ENCODE measurements at regions not wholly inside any gene's neighbourhood (a gene's known extent, or its start where the extent isn't known, plus 50 kb on each side); places are given as distances from the start of the nearest gene placed in this dataset.

DNA sequence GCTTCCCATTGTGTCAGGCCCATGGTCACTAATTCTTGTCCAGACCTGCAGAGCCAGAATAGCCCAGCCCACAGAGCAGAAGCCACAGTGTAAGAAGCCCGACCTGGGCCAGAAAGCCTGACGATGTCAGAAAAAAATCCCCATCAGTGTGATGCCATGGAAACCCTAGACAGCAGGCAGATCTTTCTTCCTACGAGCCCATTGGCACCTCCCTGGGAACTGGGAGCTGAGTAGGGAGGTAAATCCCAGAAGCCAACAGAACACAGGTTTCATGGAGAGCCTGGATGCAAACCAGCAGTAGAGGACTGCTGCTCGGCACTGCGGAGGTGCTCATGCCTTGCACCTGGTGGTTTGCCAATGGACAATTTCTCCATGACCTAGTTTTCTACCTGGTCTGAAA, 82.2 kb upstream of the SLC22A16 start:
- H3K9me3 Mint-ChIP-seq: peaks cover 0 to 20% (median 10%) of the 10 kb centered on the region in 7 donors
- no peak overlapping the region for H3K4me3 Mint-ChIP-seq
- ATAC-seq (ENCODE audit: low read depth in 2 of 2) (no peak), DNase-seq (no peak)
- H3K27ac Mint-ChIP-seq: peak overlapping the region in 1 of 6 donors; percentile 24
- H3K4me1 Mint-ChIP-seq: peaks cover 18 to 29% (median 22%) of the 10 kb centered on the region in 3 donors
- H3K36me3 Mint-ChIP-seq: no peaks in the 10 kb centered on the region
- H3K27me3 Mint-ChIP-seq: peaks cover 0 to 5% (median 0%) of the 10 kb centered on the region in 3 donors

DNA sequence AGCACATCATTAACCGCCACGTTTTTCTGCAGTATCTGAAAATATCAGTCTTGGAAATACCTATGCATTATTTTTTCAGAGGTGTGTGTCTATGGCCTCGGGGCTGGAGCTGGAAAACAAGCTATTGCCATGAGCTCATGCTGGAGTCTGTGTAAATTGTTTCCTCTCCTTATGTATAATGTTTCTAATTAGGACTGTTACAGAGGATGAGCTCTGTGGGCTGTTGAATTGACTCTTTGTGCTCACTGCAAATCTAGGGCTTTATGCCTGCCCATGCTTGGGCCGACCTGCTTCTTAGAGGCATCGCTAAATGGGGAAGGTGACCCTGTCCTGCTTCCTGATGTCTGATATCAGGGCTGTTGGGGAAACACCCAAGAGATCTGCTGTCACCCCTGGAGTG, 80.8 kb upstream of the SLC22A16 start:
- ATAC-seq (ENCODE audit: low read depth in 2 of 2) (no peak), DNase-seq (no peak)
- peaks cover 3 to 4% of the 10 kb centered on the region in 2 donors for H3K36me3 Mint-ChIP-seq
- peaks cover 0 to 25% (median 14%) of the 10 kb centered on the region in 7 donors for H3K9me3 Mint-ChIP-seq
- peaks cover 0 to 5% (median 0%) of the 10 kb centered on the region in 3 donors for H3K27me3 Mint-ChIP-seq
- no peak overlapping the region for H3K27ac Mint-ChIP-seq
- H3K4me1 Mint-ChIP-seq: peaks cover 18 to 28% (median 19%) of the 10 kb centered on the region in 3 donors
- no peak overlapping the region for H3K4me3 Mint-ChIP-seq

DNA sequence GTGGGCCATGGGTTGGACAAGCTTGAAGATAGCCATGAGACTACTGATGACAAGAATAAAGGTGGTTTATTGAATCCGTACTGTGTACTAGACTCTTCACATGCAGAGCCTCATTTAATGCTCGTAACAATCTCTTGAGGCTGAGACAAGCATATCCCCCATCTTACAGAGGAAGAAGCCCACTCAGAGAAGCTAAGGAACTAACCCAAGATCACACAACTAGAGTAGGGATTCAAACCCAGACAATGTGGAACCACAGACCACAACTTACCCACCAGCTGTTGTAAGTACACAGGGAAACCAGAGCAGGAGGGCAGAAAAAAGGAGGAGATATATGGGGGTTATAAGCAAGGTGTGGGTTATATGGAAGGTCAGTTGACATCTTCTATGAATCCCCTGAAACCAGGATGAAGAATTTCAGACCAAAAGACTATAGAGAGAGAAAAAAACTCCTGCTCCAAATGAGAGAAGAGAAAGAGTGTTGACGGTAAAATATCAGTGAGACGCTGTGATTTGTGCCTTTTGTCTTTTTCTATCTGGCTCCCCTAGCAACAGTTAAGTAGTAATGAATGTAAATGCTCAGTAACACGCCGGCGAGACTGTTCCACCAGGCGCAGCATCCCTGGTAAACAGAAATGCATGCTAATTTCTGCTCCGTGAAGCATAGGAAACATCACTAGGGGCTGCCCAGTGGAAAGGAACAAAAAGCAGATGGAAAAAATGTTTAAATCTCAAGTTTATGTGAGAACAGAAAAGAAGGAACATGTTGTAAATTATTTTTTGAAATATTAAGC, 80.1 kb upstream of the SLC22A16 start:
- peaks cover 0 to 8% (median 0%) of the 10 kb centered on the region in 3 donors for H3K27me3 Mint-ChIP-seq
- H3K4me1 Mint-ChIP-seq: peaks cover 12 to 21% (median 14%) of the 10 kb centered on the region in 3 donors
- peak overlapping the region in 3 of 6 donors; percentile 8 to 60 (median 16) for H3K27ac Mint-ChIP-seq
- peak overlapping the region in 1 of 8 donors; percentile 24 for H3K4me3 Mint-ChIP-seq
- peaks cover 2 to 26% (median 15%) of the 10 kb centered on the region in 7 donors for H3K9me3 Mint-ChIP-seq
- ATAC-seq (ENCODE audit: low read depth in 2 of 2) (no peak), DNase-seq (no peak)
- peaks cover 6 to 11% of the 10 kb centered on the region in 2 donors for H3K36me3 Mint-ChIP-seq

DNA sequence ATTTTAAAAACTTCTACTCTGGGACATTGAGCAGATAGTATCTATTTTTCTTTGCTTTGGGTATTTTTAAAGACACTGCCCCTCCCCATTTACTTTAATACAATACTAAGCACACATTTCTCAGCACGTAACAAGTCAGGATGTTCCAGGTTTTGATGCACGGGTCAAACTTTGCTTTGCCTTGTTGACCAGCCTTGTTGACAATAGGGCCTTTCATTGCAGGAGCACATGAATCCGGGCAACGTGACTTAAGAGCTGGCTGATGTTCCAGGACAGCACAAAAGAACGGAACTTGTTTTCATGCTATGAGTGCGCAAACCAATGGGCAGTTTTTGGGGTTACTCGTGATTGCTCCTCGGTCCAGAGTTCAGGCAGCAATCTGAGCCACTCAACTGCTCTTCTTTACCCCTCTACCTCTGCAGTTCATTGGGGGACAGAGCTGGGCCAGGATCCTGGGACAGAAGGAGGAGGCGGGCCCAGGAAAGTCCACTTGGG, 78.6 kb upstream of the SLC22A16 start:
- no peak for ATAC-seq (ENCODE audit: low read depth in 2 of 2)
- peaks cover under 1 to 6% (median under 1%) of the 10 kb centered on the region in 3 donors for H3K4me1 Mint-ChIP-seq
- H3K27ac Mint-ChIP-seq: no peak overlapping the region
- H3K36me3 Mint-ChIP-seq: peaks cover 6 to 18% of the 10 kb centered on the region in 2 donors
- no peak for DNase-seq
- peaks cover 0 to 13% (median 0%) of the 10 kb centered on the region in 3 donors for H3K27me3 Mint-ChIP-seq
- no peak overlapping the region for H3K4me3 Mint-ChIP-seq
- H3K9me3 Mint-ChIP-seq: peaks cover 4 to 25% (median 12%) of the 10 kb centered on the region in 7 donors

DNA sequence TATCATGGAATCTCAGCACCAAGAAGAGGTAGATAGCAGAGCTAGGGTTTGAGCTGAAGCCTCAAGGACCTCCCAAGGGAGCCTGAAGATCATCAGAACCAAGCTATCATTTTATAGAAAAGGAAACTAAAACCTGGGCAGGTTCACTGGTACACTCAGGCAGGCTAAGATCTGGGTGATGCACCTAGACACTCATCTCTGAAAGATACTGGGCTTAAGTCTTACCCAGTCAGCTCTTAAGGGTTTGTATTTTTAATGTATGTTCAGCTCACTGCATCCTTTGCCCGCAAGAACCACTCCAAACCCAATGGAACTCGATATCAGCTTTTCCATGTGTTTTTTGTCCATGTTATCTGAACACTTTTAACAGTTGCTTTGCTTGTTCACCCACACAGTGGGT, 78.0 kb upstream of the SLC22A16 start:
- DNase-seq (no peak), ATAC-seq (ENCODE audit: low read depth in 2 of 2) (no peak)
- Mint-ChIP-seq H3K4me3 (no peak overlapping the region), H3K4me1 (peaks cover 0 to 4% (median 0%) of the 10 kb centered on the region in 3 donors), H3K27me3 (peaks cover 0 to 13% (median 0%) of the 10 kb centered on the region in 3 donors), H3K36me3 (peaks cover 6 to 18% of the 10 kb centered on the region in 2 donors), H3K27ac (no peak overlapping the region), H3K9me3 (peaks cover 4 to 25% (median 12%) of the 10 kb centered on the region in 7 donors)

DNA sequence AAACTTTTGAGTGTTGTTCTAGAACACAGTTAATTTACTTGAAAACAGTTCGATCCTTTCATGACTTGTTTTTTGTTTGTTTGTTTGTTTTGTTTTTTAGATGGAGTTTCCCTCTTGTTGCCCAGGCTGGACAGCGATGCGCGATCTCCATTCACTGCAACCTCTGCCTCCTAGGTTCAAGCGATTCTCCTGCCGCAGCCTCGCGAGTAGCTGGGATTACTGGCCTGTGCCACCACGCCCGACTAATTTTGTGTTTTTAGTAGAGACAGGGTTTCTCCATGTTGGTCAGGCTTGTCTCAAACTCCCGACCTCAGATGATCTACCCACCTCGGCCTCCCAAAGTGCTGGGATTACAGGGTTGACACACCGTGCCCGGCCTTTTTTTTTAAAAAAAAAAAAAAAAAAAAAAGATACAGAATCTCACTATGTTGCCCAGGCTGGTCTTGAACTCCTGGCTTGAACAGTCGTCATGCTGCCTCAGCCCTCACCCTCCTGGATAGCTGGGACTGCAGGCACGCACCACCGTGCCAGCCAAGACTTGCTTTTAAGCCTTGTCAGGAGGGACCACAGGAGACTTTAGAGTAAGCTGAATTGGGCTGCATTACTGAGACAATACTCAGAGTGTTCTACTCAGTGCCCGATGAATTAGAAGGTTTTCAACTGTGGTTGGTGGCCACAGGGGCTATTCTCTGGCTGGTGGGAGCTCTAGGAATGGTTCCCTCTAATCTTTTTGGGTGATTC, 76.7 kb upstream of the SLC22A16 start:
- no peak overlapping the region for H3K4me3 Mint-ChIP-seq
- ATAC-seq (ENCODE audit: low read depth in 2 of 2): no peak
- H3K9me3 Mint-ChIP-seq: peaks cover 4 to 25% (median 12%) of the 10 kb centered on the region in 7 donors
- H3K4me1 Mint-ChIP-seq: no peaks in the 10 kb centered on the region
- H3K27me3 Mint-ChIP-seq: peaks cover 0 to 13% (median 0%) of the 10 kb centered on the region in 3 donors
- H3K36me3 Mint-ChIP-seq: peaks cover 6 to 18% of the 10 kb centered on the region in 2 donors
- no peak for DNase-seq
- H3K27ac Mint-ChIP-seq: no peak overlapping the region

DNA sequence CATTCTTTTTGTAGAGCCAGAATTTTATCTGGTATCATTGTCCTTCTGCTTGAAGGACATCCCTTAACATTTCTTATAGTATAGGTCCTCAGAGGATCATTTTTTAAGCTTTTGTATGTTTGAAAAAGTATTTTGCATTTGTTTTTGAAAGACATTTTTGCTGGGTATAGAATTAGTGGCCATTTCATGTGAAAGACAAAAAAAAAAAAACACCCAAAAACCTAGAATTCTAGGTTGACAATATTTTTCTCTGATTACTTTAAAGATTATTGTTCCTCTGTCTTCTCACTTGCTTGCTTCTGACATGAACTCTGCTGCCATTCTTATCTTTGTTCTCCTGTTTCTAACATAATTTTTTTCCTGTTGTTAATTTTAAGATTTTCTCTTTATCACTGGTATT, 75.7 kb upstream of the SLC22A16 start:
- Mint-ChIP-seq H3K4me1 (no peaks in the 10 kb centered on the region), H3K27me3 (peaks cover 0 to 13% (median 0%) of the 10 kb centered on the region in 3 donors), H3K27ac (peak overlapping the region in 1 of 6 donors; percentile 38), H3K36me3 (peaks cover 6 to 18% of the 10 kb centered on the region in 2 donors), H3K4me3 (no peak overlapping the region), H3K9me3 (peaks cover 4 to 25% (median 12%) of the 10 kb centered on the region in 7 donors)
- no peak for DNase-seq
- no peak for ATAC-seq (ENCODE audit: low read depth in 2 of 2)

DNA sequence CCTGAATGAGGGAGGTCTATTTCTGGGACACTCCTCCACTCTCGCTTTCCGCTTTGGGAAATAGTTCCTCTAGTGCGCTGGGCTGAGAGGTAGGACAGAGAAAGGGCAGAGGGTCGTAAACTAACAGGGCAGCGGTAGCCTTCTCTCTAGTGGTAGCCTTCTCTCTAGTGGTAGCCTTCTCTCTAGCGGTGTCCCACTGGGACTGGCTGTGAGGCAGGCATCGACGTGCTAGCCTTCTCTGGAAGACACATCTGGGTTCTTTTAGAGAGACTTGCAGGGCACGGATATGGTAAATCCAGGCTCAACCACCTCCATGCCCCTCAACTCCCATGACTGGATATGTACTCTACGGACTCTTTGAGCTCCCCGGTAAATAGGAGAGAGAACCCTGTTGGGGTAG, 74.7 kb upstream of the SLC22A16 start:
- H3K4me3 Mint-ChIP-seq: no peak overlapping the region
- no peaks in the 10 kb centered on the region for H3K4me1 Mint-ChIP-seq
- H3K27ac Mint-ChIP-seq: peak overlapping the region in 1 of 6 donors; percentile 5
- peaks cover 6 to 25% of the 10 kb centered on the region in 2 donors for H3K36me3 Mint-ChIP-seq
- peaks cover 9 to 25% (median 15%) of the 10 kb centered on the region in 7 donors for H3K9me3 Mint-ChIP-seq
- ATAC-seq (ENCODE audit: low read depth in 2 of 2): no peak
- no peak for DNase-seq
- H3K27me3 Mint-ChIP-seq: peaks cover 0 to 13% (median 0%) of the 10 kb centered on the region in 3 donors

DNA sequence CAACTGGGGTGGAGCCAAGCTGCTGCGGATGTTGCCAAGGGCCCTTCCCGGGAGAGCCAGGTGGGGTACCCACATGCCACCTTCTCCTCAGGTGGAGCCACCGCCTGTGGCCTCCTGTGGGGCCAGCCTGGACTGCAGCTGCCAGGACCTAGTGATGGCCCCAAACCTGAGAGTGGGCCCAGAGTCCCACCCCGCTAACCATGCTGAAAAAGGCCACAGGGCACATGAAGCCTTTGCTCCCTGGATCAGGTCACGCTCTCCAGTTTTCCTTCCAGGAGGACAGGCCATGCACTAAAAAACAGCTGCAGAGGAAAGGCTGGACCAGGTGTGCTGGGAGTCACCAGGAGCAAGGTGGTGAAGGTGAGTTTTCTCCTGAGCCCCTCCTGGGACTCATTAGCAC, 73.9 kb upstream of the SLC22A16 start:
- H3K4me3 Mint-ChIP-seq: no peak overlapping the region
- no peak overlapping the region for H3K27ac Mint-ChIP-seq
- no peak for DNase-seq
- peaks cover 11 to 30% (median 17%) of the 10 kb centered on the region in 7 donors for H3K9me3 Mint-ChIP-seq
- H3K27me3 Mint-ChIP-seq: peaks cover 0 to 13% (median 2%) of the 10 kb centered on the region in 3 donors
- peaks cover 10 to 29% of the 10 kb centered on the region in 2 donors for H3K36me3 Mint-ChIP-seq
- peaks cover 0 to under 1% (median 0%) of the 10 kb centered on the region in 3 donors for H3K4me1 Mint-ChIP-seq
- ATAC-seq (ENCODE audit: low read depth in 2 of 2): no peak

DNA sequence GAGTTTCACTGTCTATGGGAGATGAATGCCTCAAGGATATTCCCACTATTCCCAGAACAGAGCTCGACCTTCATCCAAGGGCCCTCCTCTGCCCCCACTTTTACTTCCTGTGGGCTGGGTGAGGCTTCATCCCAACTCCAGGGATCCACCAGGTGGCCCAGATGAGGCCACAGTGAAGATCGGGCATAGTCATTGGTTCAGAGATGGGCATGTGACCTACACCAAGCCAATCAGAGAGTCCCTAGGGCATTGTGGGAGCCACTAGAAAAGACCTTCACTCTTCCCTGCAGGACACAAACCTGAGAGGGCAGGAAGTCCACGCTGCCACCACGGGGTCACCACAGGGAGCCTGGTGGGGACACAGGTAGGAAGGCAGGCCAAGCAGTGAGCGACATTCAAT, 72.9 kb upstream of the SLC22A16 start:
- no peak overlapping the region for H3K27ac Mint-ChIP-seq
- DNase-seq: no peak
- peaks cover 0 to 8% (median 7%) of the 10 kb centered on the region in 3 donors for H3K27me3 Mint-ChIP-seq
- peaks cover 12 to 35% of the 10 kb centered on the region in 2 donors for H3K36me3 Mint-ChIP-seq
- no peak for ATAC-seq (ENCODE audit: low read depth in 2 of 2)
- no peak overlapping the region for H3K4me3 Mint-ChIP-seq
- peaks cover 7 to 11% (median 7%) of the 10 kb centered on the region in 3 donors for H3K4me1 Mint-ChIP-seq
- H3K9me3 Mint-ChIP-seq: peaks cover 14 to 35% (median 20%) of the 10 kb centered on the region in 7 donors

DNA sequence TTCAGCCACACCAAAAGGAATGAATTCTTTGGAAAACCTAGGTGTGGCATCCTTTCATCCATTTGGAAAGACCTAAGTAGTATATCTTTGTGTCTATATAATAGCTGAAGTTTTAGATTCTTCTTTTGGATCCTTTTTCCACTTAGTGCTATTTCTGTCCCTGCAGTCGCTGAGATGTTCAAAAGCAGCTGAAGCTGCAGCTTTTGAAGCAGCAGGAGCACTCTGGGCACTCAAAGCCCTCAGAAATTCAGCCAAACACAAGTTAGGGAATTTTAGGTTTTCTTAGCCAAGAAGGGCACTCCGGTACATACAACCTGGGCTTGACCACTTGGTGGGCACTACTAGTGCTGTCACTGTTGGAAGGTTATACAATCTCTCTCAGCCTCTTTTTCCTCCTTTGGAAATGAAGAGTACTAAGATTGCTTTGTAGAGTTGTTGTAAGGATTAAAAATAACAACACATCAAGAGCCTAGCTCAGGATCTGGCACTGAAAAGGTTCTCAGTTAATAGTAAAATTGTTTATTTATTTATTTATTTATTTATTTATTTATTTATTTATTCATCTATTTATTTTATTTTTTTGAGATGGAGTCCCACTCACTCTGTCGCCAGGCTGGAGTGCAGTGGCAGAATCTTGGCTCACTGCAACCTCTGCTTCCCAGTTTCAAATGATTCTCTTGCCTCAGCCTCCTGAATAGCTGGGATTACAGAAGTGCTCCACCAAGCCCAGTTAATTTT, 71.9 kb upstream of the SLC22A16 start:
- H3K36me3 Mint-ChIP-seq: peaks cover 12 to 35% of the 10 kb centered on the region in 2 donors
- peaks cover 14 to 27% (median 18%) of the 10 kb centered on the region in 7 donors for H3K9me3 Mint-ChIP-seq
- no peak for ATAC-seq (ENCODE audit: low read depth in 2 of 2)
- peaks cover 16 to 20% (median 17%) of the 10 kb centered on the region in 3 donors for H3K4me1 Mint-ChIP-seq
- H3K4me3 Mint-ChIP-seq: no peak overlapping the region
- peaks cover 4 to 8% (median 7%) of the 10 kb centered on the region in 3 donors for H3K27me3 Mint-ChIP-seq
- H3K27ac Mint-ChIP-seq: no peak overlapping the region
- DNase-seq: no peak

DNA sequence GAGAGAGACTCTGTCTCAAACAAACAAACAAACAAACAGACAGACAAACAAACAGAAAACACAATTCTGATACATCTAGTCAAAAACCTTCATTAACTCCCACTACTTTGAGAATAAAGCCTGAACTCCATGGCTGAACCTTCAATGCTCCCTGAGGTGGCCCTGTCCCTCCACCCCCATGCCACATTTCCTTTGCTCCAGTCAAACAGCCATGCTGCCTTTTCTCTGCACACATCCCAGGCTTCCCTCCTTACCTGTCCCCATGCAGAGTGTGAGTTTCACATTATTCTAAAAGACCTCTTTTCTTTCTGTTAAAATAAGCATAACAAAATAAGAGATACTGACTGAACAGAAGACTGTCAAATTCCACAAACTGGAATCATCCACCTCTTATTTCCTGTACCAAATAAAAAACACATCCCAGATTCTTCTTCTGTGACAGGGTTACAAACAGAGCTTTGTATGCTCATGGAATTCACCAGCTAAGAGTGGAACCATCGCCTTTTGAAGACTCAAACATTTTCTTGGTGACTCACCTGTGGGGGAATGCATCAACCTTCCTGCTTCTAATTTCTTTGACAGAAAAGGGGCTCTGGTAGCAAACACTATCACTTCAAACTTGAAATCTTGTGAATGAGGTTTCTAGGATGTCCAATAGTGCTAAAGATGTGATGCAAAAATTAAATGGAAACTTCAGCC, 71.0 kb upstream of the SLC22A16 start:
- Mint-ChIP-seq H3K4me3 (peak overlapping the region in 1 of 8 donors; percentile 11), H3K36me3 (peaks cover 11 to 33% of the 10 kb centered on the region in 2 donors), H3K27ac (no peak overlapping the region), H3K4me1 (peaks cover 17 to 21% (median 21%) of the 10 kb centered on the region in 3 donors), H3K27me3 (peaks cover 4 to 8% (median 7%) of the 10 kb centered on the region in 3 donors), H3K9me3 (peaks cover 12 to 24% (median 15%) of the 10 kb centered on the region in 7 donors)
- no peak for ATAC-seq (ENCODE audit: low read depth in 2 of 2)
- no peak for DNase-seq

Measured in naive B cell (primary cell).